ENCODE measurements at regions not wholly inside any gene's neighbourhood (a gene's known extent, or its start where the extent isn't known, plus 50 kb on each side); places are given as distances from the start of the nearest gene placed in this dataset.

- no peak for DNase-seq (ENCODE audit: low spot score)
These were observed 148.8 kb downstream of the TMEM30B start for GRCh38 chr14:61132336-61132735.

GRCh38 chr14:61130512-61131260 is 149.6 kb downstream of the SLC38A6 start:
- no peak for DNase-seq (ENCODE audit: low spot score)

DNA sequence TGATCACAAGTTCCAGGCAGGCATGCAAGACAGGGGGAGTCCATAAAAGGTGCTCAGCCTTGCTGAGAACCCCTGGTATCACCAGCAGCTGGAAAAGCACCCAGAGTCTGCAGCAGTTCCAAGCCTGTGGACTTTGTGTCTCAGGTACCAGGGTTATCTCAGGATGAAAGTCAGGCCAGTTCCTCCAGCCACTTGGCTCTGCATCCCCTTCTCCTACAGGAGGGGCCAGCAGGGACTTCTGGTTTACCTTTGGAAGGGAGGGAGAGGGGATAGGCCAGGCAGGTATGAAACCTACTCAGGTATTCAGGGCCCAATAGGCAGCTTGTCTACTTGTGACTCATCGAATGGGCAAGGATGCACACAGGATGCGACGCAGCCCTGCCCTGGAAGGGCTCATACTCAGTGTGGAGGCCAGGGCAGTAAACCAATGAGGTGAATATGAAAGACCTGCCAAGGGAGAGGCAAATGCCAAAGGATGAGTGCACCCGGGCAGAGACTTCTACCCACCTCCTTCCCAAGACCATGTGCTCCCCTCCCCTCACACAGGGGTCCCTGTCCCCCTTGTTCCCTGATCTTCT is 148.2 kb downstream of the SLC38A6 start:
- no peak for DNase-seq (ENCODE audit: low spot score)

DNA sequence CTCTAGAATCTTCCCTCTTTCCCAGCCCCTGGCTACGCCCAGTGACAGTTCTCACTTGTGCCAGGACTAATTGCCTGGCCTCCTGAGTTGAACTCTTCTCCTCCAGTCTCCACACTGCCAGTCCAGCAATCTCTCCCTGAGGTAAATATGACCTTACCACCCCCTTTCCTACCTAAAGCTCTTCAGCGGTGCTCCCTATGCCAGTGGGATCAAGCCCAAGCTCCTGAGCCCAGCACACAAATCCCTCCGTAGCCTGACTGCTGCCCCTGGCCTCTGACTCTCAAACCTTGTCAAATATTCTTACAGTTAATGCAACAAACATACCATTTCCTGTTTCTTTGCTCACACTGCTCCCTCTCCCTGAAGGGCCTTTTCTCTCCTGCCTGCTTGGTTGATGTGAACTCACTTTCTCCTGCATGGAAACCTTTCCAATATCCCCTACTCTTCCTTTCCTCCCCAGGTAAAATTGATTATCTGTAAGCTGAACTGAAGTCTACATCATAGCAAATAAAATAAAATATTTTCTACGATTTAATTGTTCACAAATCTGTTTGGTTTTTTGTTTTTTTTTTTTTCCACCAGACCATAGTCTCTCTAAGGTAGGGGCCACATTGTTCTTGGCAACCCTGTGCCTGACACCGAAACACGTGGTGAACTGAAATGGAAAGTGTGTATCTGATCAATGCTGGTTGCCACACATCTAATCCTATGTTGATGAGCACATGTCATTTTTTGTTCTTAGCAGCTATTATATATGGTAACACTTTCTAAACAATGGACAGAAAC is 147.5 kb downstream of the SLC38A6 start:
- DNase-seq (ENCODE audit: low spot score), result no peak

DNA sequence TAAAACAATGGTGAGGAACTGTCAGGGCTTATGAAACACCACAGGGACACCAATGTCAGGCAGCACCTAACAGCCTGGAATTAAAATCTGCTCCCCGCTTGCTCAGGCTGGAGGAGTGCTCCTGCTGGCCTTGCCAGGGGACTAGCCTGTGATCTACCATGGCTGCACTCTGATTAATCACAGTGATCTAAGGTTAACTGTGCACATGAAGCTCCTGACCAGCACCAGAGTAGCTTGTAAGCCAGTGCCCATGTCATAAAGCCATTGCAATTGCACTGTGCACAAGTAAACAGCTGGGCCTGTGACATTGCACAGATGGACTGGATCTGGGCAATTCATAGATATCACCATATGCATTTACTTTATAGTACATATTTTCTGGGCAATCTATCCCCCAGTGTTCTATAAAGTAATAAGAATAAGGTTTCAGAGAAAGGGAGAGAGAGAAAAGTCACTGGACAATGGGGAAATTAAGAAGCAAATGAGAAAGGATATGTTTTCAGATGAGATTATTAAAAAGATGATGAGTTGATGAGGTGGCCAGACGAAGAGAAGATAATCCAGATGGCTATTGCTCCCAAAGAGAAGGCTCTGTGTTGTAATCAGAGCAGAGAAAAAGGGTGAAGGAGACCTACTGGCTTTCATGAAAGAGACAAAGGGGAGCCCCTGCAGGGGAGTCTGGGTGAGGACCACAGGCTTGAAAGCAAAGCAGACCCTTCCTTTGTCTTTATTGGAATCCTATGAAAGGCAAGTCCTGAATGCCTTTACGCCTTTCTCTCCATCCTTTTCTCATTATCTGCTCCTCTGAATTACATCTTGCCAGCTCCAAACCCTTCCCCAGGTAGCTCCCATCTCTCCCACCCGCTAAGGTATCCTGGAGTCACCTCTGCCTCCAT is 145.8 kb downstream of the SLC38A6 start:
- no peak for DNase-seq (ENCODE audit: low spot score)

DNA sequence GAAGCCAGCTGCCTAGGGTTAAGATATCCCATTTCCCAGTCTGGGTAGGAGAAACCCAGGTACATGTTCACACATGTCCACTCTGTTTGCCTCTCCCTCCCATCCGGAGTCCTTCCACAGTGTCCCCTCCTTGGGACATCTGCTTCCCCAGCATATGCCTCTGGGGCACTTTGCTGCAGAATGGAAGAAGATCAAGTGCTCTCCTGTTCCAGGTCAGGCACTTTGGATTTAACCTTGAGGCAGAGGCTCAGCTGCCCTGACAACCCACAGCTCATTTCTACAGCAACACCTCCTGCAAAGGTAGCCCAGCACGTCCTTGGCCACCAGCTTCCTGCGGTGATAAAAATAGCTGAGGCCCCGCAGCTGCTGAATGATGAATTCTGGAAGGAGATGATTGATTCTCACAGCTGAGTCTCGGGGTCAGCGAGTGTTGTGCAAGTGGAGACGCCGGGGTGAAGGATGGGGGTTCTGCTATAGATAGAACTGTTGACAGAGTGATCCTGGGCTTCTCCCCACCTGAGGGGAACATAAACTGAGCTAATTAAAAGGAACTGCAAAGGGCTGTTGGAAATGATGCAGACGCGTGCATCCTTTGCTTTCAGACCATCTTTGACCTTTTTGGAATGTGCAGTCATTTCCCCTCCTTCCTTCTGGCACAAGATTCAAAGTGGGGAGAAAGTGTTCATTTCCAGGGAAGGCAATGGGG is 145.0 kb downstream of the SLC38A6 start:
- DNase-seq (ENCODE audit: low spot score), result no peak

DNA sequence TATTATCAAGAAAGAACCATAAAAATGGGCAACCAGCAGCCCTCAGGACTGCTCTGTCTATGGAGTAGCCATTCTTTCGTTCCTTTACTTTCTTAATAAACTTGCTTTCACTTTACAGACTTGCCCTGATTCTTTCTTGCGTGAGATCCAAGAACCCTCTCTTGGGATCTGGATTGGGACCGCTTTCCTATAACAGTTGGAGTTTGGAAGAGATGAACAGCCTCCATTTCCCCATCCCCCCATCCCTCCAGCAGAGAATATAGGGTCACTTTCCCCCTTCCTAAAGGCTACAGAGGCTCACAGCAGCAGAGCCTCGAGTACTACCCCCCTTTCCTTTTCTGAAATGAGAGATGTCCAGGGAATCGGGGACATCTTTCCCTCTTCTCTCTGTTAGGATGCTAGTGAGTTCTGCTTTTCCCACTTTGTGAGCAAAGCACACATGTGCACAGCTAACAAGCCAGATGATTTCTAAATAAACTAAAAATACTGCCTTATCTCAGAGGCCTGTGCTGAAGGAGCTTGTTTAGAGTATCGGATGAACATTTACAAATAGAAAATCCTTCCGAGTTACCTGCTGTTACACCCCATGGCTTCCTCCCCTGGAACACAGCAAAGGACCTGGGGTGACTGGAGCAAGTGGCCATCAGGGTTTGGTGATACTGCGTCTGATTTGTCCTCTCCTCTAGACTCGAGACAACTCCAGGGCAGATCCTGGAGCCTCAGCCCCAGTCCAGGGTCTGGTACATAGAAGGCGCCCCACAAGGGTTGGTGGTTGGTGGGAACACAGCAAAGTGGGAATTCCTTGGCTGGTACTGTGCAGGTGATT is 144.2 kb downstream of the SLC38A6 start:
- no peak for DNase-seq (ENCODE audit: low spot score)

- no peak for DNase-seq (ENCODE audit: low spot score)
These were observed 141.8 kb downstream of the SLC38A6 start for GRCh38 chr14:61122862-61123261.

DNA sequence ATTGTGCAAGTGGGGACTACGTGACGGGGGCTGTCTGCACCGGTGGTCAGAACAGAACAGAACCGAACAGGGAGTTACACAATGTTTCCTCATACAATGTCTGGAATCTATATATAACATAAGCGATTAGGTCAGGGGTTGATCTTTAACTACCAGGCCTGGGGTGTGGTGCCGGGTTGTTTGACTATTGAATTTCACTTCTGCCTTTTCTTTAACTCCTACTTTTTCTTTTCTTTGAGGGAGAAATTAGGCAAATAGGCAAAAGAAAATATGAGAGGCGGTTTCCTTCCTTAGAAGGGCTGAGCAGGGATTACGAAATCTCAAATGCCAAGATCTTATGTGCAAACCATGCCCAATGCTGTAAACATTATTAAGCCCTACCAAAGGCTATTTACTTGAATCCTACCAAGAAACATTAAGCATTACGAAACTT is 140.3 kb downstream of the SLC38A6 start:
- no peak for DNase-seq (ENCODE audit: low spot score)

- DNase-seq (ENCODE audit: low spot score), result no peak
These were observed 139.5 kb downstream of the SLC38A6 start for GRCh38 chr14:61120576-61120975.

DNA sequence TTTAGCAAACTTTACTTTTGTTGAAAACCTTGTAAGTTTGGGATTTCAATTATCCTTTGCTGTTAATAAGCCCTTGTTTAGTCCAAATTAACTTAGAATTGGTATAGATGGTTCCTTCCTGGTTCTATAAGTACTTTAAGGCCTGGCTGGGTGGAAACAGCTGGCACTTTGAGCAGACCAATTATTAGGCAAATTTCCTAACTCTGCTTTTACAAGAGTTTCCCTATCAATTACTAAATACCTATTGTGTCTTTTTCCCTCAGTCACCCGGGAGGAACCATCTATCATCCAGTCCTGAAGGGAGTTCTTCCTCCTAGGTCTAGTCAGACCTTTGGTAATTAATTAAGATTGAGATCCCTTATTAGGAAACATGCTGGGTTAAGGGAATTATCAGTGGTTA is 138.0 kb downstream of the SLC38A6 start:
- no peak for DNase-seq (ENCODE audit: low spot score)

- no peak for DNase-seq (ENCODE audit: low spot score)
These were observed 135.3 kb downstream of the SLC38A6 start for GRCh38 chr14:61116369-61116768.

DNA sequence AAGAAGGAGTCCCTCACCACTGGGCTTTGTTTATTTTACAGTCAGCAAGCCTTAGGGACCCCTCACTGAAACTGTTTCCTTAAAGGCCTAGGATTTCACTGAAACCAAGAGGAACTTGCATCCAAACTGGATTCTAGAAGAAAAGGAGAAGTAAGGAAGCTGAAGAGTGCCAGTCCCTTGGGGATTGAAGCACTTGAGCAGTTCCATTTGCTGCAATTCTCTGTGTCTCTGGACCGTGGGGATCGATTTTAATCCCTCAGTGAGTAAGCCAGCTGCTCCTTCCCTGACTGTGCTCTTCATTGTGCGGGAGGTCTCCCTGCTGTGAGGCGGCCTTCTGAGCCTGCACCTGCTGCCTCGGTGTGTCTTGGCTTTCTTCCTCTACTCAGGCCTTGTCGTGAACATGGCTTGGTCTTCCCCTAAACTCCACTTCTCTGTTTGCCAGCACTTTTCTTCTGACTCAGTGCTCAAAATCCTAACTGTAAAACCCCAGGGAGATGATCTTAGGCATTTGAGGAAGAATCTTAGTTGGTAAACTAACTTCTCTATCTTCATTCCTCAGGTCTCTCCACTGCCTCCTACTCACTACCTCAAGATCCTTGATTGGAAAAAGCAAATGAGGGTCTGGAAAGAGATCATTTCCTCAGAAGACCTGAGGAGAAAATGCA is 132.6 kb downstream of the SLC38A6 start:
- no peak for DNase-seq (ENCODE audit: low spot score)

DNA sequence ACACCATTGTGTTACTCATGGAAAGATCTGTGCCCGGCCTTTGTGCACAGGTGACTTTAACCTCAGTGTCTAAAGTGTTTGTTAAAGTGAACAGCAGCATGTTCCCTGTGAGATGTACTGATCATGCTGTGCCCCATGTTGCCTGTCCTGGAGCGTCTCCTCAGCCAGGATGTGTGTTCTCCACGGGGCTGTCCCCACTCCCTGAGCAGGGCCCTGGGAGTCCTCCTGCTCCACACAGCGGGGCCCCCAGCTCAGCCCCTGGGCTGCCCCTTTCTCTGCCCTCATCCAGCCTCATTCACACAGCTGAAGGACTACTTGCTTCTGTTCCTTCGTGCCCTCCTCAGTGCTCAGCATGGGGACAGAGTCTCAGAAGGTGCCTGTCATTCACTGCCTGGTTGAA is 131.5 kb downstream of the SLC38A6 start:
- DNase-seq (ENCODE audit: low spot score), result no peak

GRCh38 chr14:61111731-61112130 is 130.7 kb downstream of the SLC38A6 start:
- DNase-seq (ENCODE audit: low spot score), result no peak

- no peak for DNase-seq (ENCODE audit: low spot score)
These were observed 130.2 kb downstream of the SLC38A6 start for GRCh38 chr14:61111209-61111665.

GRCh38 chr14:61110316-61111082 is 129.5 kb downstream of the SLC38A6 start:
- DNase-seq (ENCODE audit: low spot score), result no peak

GRCh38 chr14:61109288-61109687 is 128.2 kb downstream of the SLC38A6 start:
- DNase-seq (ENCODE audit: low spot score), result no peak

Measured in mucosa of gallbladder (tissue), 1 donor.